T-helper 1 cell treated with Interleukin-12 subunit alpha and Interleukin-12 subunit beta and Interleukin-4 antibody, amounts not matched to agents 30 μg/mL and 1 μg/mL, for 36 hours (primary cell): ENCODE measurements at regions not wholly inside any gene's neighbourhood (a gene's known extent, or its start where the extent isn't known, plus 50 kb on each side); places are given as distances from the start of the nearest gene placed in this dataset.

Source experiments
- H3K27ac Mint-ChIP-seq: one replicate; pipeline ENCODE4 v1.8.0; 2021; ENCODE audit warnings: mild to moderate bottlenecking, mixed read lengths
- H3K27me3 Mint-ChIP-seq: one replicate; pipeline ENCODE4 v1.8.0; 2021; ENCODE audit warnings: low read depth, mixed read lengths
- H3K36me3 Mint-ChIP-seq: one replicate; pipeline ENCODE4 v1.8.0; 2021; ENCODE audit warnings: low read depth, mixed read lengths
- H3K4me1 Mint-ChIP-seq: one replicate; pipeline ENCODE4 v1.8.0; 2021; ENCODE audit warnings: low read depth, mixed read lengths
- H3K4me3 Mint-ChIP-seq: one replicate; pipeline ENCODE4 v1.8.0; 2021; ENCODE audit warnings: mild to moderate bottlenecking, moderate library complexity, mixed read lengths
- H3K9me3 Mint-ChIP-seq: one replicate; pipeline ENCODE4 v1.8.0; 2021; ENCODE audit warnings: mixed read lengths

- no peak overlapping the region for H3K27ac Mint-ChIP-seq
- no peaks in the 10 kb centered on the region for H3K9me3 Mint-ChIP-seq
- H3K27me3 Mint-ChIP-seq = no peaks in the 10 kb centered on the region
- H3K4me1 Mint-ChIP-seq = no peaks in the 10 kb centered on the region
- H3K4me3 Mint-ChIP-seq = no peak overlapping the region
- no peaks in the 10 kb centered on the region for H3K36me3 Mint-ChIP-seq
Observed at GRCh38 chr20:6863798-6864201, 96.3 kb downstream of the BMP2 start.

GRCh38 chr20:6864740-6865139 is 97.3 kb downstream of the BMP2 start:
- no peaks in the 10 kb centered on the region for H3K4me1 Mint-ChIP-seq
- H3K9me3 Mint-ChIP-seq = no peaks in the 10 kb centered on the region
- no peak overlapping the region for H3K4me3 Mint-ChIP-seq
- H3K27ac Mint-ChIP-seq = no peak overlapping the region
- H3K27me3 Mint-ChIP-seq = no peaks in the 10 kb centered on the region
- no peaks in the 10 kb centered on the region for H3K36me3 Mint-ChIP-seq

GRCh38 chr20:6866741-6867140 is 99.3 kb downstream of the BMP2 start:
- Mint-ChIP-seq H3K36me3 (no peaks in the 10 kb centered on the region), H3K27ac (no peak overlapping the region), H3K27me3 (no peaks in the 10 kb centered on the region), H3K9me3 (no peaks in the 10 kb centered on the region), H3K4me1 (no peaks in the 10 kb centered on the region), H3K4me3 (no peak overlapping the region)

- no peak overlapping the region for H3K27ac Mint-ChIP-seq
Observed at GRCh38 chr20:6868861-6869260, 101.4 kb downstream of the BMP2 start.

GRCh38 chr20:6870559-6870958 is 103.1 kb downstream of the BMP2 start:
- no peak overlapping the region for H3K4me3 Mint-ChIP-seq
- no peaks in the 10 kb centered on the region for H3K36me3 Mint-ChIP-seq
- H3K27ac Mint-ChIP-seq = no peak overlapping the region
- H3K27me3 Mint-ChIP-seq = no peaks in the 10 kb centered on the region
- H3K9me3 Mint-ChIP-seq = no peaks in the 10 kb centered on the region
- H3K4me1 Mint-ChIP-seq = no peaks in the 10 kb centered on the region

More at GRCh38 chr20:6868861-6869260, 101.4 kb downstream of the BMP2 start:
- Mint-ChIP-seq H3K36me3 (no peaks in the 10 kb centered on the region), H3K4me1 (no peaks in the 10 kb centered on the region), H3K4me3 (no peak overlapping the region), H3K27me3 (no peaks in the 10 kb centered on the region), H3K9me3 (no peaks in the 10 kb centered on the region)

DNA sequence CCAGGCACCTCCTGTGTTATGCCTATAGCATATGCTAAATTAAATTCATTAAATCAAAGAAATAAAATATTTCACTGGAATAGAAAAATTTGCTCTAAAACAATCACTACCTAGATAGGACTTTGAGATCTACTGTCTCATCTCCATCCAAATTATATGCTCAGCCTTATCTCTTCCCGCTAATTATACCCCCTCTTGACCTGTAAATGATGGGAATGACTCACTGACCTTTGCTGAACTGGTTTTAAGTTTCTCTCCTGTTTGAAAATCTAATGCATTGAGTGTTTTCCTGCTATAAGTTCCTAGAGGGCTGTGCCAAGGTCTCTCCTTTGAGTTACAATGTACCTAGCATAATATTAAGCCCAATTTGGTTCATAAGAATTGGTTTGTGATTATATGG is 110.1 kb downstream of the BMP2 start:
- no peak overlapping the region for H3K4me3 Mint-ChIP-seq
- no peaks in the 10 kb centered on the region for H3K36me3 Mint-ChIP-seq
- no peak overlapping the region for H3K27ac Mint-ChIP-seq
- H3K27me3 Mint-ChIP-seq = no peaks in the 10 kb centered on the region
- peaks cover 4% of the 10 kb centered on the region for H3K9me3 Mint-ChIP-seq
- H3K4me1 Mint-ChIP-seq = no peaks in the 10 kb centered on the region

DNA sequence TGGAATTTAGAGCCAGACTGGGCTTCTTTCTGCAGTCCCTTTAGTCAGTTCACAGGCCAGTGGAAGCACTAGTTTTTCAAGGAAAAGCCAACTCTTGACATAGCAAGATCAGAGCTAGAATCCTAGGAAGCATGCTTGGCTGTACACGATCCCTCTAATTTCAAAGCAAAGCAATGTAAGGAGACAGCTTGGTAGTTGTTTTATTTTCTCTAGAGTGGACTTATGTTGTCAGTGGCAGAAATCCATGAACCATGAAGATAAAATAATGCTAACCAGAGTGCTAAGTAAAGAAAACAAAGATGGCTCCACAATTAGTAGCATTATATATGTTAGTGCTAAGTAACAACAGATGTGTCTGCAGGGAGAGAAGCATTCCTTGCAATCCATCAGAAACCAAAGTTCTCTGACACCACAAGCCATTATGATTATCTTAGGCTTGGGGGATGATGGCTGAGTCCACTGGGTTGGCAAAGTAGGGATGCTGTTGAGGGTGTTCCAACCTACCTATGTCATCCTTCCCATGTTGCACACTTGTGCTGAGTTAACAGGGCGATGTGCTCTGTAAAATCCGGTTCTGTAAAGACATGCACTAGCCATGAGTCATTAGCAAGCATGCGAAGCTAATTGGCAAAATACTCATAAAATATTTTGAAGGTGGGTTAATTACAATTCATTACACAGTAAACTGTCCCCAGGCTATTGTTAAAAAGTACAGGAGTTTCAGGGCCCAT is 115.2 kb downstream of the BMP2 start:
- H3K36me3 Mint-ChIP-seq = no peaks in the 10 kb centered on the region

DNA sequence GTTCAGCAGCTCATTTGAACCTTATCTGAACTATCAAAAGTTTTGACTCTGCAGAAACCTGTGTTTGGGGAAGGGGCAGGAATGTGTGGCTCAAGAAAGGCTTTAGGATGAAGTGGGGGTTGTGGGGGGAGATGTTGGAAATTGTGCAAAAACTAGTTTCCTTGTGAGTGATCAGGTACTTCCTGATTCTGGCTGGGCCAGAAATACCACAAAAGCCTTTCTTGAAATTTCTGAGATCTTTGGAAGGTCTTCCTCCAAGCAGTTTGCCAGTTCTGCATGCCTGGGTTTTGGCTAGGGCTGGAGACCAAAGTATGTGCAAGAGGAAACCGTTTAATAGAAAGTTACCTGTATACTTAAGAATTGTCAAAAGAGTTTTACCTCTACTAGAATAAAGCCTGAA is 116.6 kb downstream of the BMP2 start:
- Mint-ChIP-seq H3K36me3 (no peaks in the 10 kb centered on the region), H3K27me3 (no peaks in the 10 kb centered on the region), H3K4me1 (no peaks in the 10 kb centered on the region), H3K27ac (no peak overlapping the region), H3K9me3 (peaks cover 15% of the 10 kb centered on the region), H3K4me3 (no peak overlapping the region)

More for the DNA sequence above, 115.2 kb downstream of the BMP2 start:
- H3K9me3 Mint-ChIP-seq = peaks cover 15% of the 10 kb centered on the region
- no peaks in the 10 kb centered on the region for H3K4me1 Mint-ChIP-seq
- no peak overlapping the region for H3K27ac Mint-ChIP-seq
- H3K4me3 Mint-ChIP-seq = no peak overlapping the region
- H3K27me3 Mint-ChIP-seq = no peaks in the 10 kb centered on the region

- no peaks in the 10 kb centered on the region for H3K36me3 Mint-ChIP-seq
- H3K4me3 Mint-ChIP-seq = no peak overlapping the region
- H3K4me1 Mint-ChIP-seq = no peaks in the 10 kb centered on the region
- no peak overlapping the region for H3K27ac Mint-ChIP-seq
- H3K9me3 Mint-ChIP-seq = peaks cover 17% of the 10 kb centered on the region
- H3K27me3 Mint-ChIP-seq = no peaks in the 10 kb centered on the region
Observed at GRCh38 chr20:6886065-6886729, 118.7 kb downstream of the BMP2 start.

- Mint-ChIP-seq H3K4me3 (no peak overlapping the region), H3K27ac (no peak overlapping the region), H3K4me1 (no peaks in the 10 kb centered on the region), H3K27me3 (no peaks in the 10 kb centered on the region), H3K9me3 (peaks cover 17% of the 10 kb centered on the region), H3K36me3 (no peaks in the 10 kb centered on the region)
Observed at GRCh38 chr20:6887966-6888365, 120.5 kb downstream of the BMP2 start.

DNA sequence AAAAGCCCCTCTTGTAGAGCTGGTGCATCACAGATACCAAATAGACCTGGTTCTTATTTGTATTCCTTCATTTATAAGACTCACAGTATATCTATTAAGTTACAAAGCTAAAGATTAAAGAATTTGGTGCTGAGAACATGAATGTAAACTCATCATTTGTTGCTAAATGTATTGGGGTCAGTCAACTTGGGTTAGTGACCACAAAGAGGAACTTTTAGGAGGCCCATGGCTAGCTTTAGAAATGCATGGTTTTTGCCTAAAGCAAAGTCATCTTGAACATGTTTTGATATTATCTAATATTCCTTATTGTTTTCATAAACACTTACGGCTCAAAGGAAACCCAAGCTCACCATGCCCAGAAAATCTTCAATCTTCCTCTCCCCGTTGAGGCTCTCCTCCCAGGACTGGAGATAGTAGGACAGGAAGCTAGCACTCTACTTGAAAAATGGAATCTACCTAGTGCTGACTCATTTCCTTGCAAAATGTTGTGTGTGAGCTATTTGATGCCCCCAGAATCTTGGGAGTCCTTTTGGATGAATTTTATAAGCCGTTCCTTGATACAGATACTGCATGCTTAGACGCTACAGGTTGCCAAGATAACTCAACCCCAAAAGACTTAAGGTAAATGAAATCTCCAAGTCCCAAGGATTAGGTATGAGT is 121.4 kb downstream of the BMP2 start:
- Mint-ChIP-seq H3K27ac (no peak overlapping the region), H3K4me3 (no peak overlapping the region), H3K9me3 (peaks cover 13% of the 10 kb centered on the region), H3K36me3 (no peaks in the 10 kb centered on the region), H3K27me3 (no peaks in the 10 kb centered on the region), H3K4me1 (no peaks in the 10 kb centered on the region)

- no peaks in the 10 kb centered on the region for H3K36me3 Mint-ChIP-seq
- H3K27ac Mint-ChIP-seq = no peak overlapping the region
- no peak overlapping the region for H3K4me3 Mint-ChIP-seq
- no peaks in the 10 kb centered on the region for H3K4me1 Mint-ChIP-seq
- no peaks in the 10 kb centered on the region for H3K27me3 Mint-ChIP-seq
- H3K9me3 Mint-ChIP-seq = peaks cover 3% of the 10 kb centered on the region
Observed at GRCh38 chr20:6892724-6893123, 125.2 kb downstream of the BMP2 start.

DNA sequence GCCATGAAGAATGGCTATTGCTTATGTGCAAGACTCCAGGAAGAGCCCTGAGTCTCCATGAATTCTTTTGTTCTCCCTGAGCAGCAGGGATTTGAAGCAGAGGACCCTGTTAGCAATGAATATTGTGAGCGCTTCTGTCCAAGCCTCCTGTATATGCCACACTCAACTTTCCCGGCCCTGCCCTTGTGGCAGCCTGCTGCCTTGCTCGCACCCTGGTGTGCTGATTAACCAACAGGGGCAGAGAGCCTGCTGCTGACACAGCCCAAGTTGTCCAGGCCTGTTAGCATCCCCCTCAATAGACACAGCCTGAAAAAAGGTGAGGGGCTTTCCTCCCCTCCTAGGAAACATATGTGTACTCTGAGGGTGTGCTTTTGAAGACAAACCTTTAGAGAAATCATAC is 131.4 kb downstream of the BMP2 start:
- Mint-ChIP-seq H3K27me3 (no peaks in the 10 kb centered on the region), H3K9me3 (peaks cover 16% of the 10 kb centered on the region), H3K4me1 (no peaks in the 10 kb centered on the region), H3K4me3 (no peak overlapping the region), H3K27ac (no peak overlapping the region), H3K36me3 (no peaks in the 10 kb centered on the region)

- Mint-ChIP-seq H3K27ac (no peak overlapping the region), H3K36me3 (no peaks in the 10 kb centered on the region), H3K4me3 (no peak overlapping the region), H3K27me3 (no peaks in the 10 kb centered on the region), H3K9me3 (peaks cover 3% of the 10 kb centered on the region), H3K4me1 (no peaks in the 10 kb centered on the region)
Observed at GRCh38 chr20:6906871-6907270, 139.4 kb downstream of the BMP2 start.

GRCh38 chr20:6908673-6909072 is 141.2 kb downstream of the BMP2 start:
- Mint-ChIP-seq H3K4me3 (no peak overlapping the region), H3K36me3 (no peaks in the 10 kb centered on the region), H3K27ac (no peak overlapping the region), H3K9me3 (no peaks in the 10 kb centered on the region), H3K4me1 (no peaks in the 10 kb centered on the region), H3K27me3 (no peaks in the 10 kb centered on the region)
